ENCODE measurements at regions not wholly inside any gene's neighbourhood (a gene's known extent, or its start where the extent isn't known, plus 50 kb on each side); places are given as distances from the start of the nearest gene placed in this dataset.

GRCh38 chr1:55970526-55971110, 608.7 kb downstream of the PLPP3 start:
- H3K4me2 ChIP-seq (ENCODE audit: low read depth, low read length, poor library complexity, severe bottlenecking) = no peak overlapping the region
- no peak for TF ChIP-seq EZH2phosphoT487 (IDR thresholded peaks at IDR 0.05; ENCODE audit: borderline replicate concordance)
- TF ChIP-seq, protein P1, sequence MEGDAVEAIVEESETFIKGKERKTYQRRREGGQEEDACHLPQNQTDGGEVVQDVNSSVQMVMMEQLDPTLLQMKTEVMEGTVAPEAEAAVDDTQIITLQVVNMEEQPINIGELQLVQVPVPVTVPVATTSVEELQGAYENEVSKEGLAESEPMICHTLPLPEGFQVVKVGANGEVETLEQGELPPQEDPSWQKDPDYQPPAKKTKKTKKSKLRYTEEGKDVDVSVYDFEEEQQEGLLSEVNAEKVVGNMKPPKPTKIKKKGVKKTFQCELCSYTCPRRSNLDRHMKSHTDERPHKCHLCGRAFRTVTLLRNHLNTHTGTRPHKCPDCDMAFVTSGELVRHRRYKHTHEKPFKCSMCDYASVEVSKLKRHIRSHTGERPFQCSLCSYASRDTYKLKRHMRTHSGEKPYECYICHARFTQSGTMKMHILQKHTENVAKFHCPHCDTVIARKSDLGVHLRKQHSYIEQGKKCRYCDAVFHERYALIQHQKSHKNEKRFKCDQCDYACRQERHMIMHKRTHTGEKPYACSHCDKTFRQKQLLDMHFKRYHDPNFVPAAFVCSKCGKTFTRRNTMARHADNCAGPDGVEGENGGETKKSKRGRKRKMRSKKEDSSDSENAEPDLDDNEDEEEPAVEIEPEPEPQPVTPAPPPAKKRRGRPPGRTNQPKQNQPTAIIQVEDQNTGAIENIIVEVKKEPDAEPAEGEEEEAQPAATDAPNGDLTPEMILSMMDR (conservative IDR thresholded peaks at IDR 0.05; ENCODE audit: low read length) = no peak

DNA sequence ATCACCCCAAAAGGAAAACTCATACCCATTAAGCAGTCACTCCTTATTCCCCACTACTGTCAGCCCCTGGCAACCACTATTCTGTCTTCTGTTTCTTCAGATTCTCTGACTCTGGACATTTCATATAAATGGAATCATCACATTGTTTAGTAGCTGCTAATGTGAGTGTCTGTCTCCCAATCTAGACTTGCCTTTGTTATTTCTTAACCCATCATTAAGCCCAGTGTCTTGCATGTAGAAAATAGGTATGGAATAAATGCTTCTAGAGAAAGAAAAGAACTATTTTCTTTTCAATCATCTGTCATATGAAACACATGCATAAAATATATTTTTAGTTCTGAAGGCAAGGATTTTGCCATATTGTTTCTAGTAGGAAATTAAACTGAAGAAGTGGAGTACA, 610.0 kb downstream of the PLPP3 start:
- Histone ChIP-seq H3K27me3 (ENCODE audit: insufficient read depth, low read length, poor library complexity, severe bottlenecking) (no peaks in the 10 kb centered on the region), H3K9ac (ENCODE audit: low read depth, low read length, poor library complexity, severe bottlenecking) (no peak overlapping the region), H4K20me1 (ENCODE audit: insufficient read depth, low read length, poor library complexity, severe bottlenecking) (no peaks in the 10 kb centered on the region), H3K79me2 (ENCODE audit: insufficient read depth, low read length) (no peaks in the 10 kb centered on the region), H3K36me3 (ENCODE audit: insufficient read depth, low read length) (no peaks in the 10 kb centered on the region), H3K4me2 (ENCODE audit: low read depth, low read length, poor library complexity, severe bottlenecking) (no peak overlapping the region), H3K4me3 (ENCODE audit: low read length, poor library complexity, severe bottlenecking) (no peak overlapping the region), H3K9me3 (ENCODE audit: insufficient read depth, low read depth, low read length) (no peaks in the 10 kb centered on the region), H2AFZ (ENCODE audit: low read length) (no peak overlapping the region), H3F3A (ENCODE audit: low read depth) (no peaks in the 10 kb centered on the region), H3K9me2 (replicated peaks; ENCODE audit: low read depth, low read length) (no peaks in the 10 kb centered on the region), H3K4me1 (ENCODE audit: insufficient read depth, low read length, poor library complexity, severe bottlenecking) (no peaks in the 10 kb centered on the region)
- TF ChIP-seq, protein P1 (conservative IDR thresholded peaks at IDR 0.05; ENCODE audit: low read length) = no peak
- no peak for TF ChIP-seq EZH2phosphoT487 (IDR thresholded peaks at IDR 0.05; ENCODE audit: borderline replicate concordance)

More at GRCh38 chr1:55970526-55971110, 608.7 kb downstream of the PLPP3 start:
- Histone ChIP-seq H3K27me3 (ENCODE audit: insufficient read depth, low read length, poor library complexity, severe bottlenecking) (no peaks in the 10 kb centered on the region), H3K9me3 (ENCODE audit: insufficient read depth, low read depth, low read length) (no peaks in the 10 kb centered on the region; the same call in 1 of the 2 replicates), H3K4me3 (ENCODE audit: low read length, poor library complexity, severe bottlenecking) (no peak overlapping the region), H3F3A (ENCODE audit: low read depth) (no peaks in the 10 kb centered on the region), H3K9ac (ENCODE audit: low read depth, low read length, poor library complexity, severe bottlenecking) (no peak overlapping the region), H2AFZ (ENCODE audit: low read length) (no peak overlapping the region), H3K79me2 (ENCODE audit: insufficient read depth, low read length) (no peaks in the 10 kb centered on the region), H4K20me1 (ENCODE audit: insufficient read depth, low read length, poor library complexity, severe bottlenecking) (no peaks in the 10 kb centered on the region), H3K4me1 (ENCODE audit: insufficient read depth, low read length, poor library complexity, severe bottlenecking) (no peaks in the 10 kb centered on the region), H3K9me2 (replicated peaks; ENCODE audit: low read depth, low read length) (no peaks in the 10 kb centered on the region), H3K36me3 (ENCODE audit: insufficient read depth, low read length) (no peaks in the 10 kb centered on the region)

GRCh38 chr1:55968661-55969060, 610.7 kb downstream of the PLPP3 start:
- no peaks in the 10 kb centered on the region for H3K9me2 ChIP-seq (replicated peaks; ENCODE audit: low read depth, low read length)
- H3K79me2 ChIP-seq (ENCODE audit: insufficient read depth, low read length) = no peaks in the 10 kb centered on the region
- TF ChIP-seq, protein P1 (conservative IDR thresholded peaks at IDR 0.05; ENCODE audit: low read length) = no peak
- no peak for TF ChIP-seq EZH2phosphoT487 (IDR thresholded peaks at IDR 0.05; ENCODE audit: borderline replicate concordance)
- no peaks in the 10 kb centered on the region for H3K36me3 ChIP-seq (ENCODE audit: insufficient read depth, low read length)
- H3K4me3 ChIP-seq (ENCODE audit: low read length, poor library complexity, severe bottlenecking) = no peak overlapping the region
- H3K4me2 ChIP-seq (ENCODE audit: low read depth, low read length, poor library complexity, severe bottlenecking) = no peak overlapping the region
- no peaks in the 10 kb centered on the region for H3K9me3 ChIP-seq (ENCODE audit: insufficient read depth, low read depth, low read length)
- no peaks in the 10 kb centered on the region for H4K20me1 ChIP-seq (ENCODE audit: insufficient read depth, low read length, poor library complexity, severe bottlenecking)
- no peak overlapping the region for H2AFZ ChIP-seq (ENCODE audit: low read length)
- no peaks in the 10 kb centered on the region for H3F3A ChIP-seq (ENCODE audit: low read depth)
- no peaks in the 10 kb centered on the region for H3K4me1 ChIP-seq (ENCODE audit: insufficient read depth, low read length, poor library complexity, severe bottlenecking)
- no peak overlapping the region for H3K9ac ChIP-seq (ENCODE audit: low read depth, low read length, poor library complexity, severe bottlenecking)
- H3K27me3 ChIP-seq (ENCODE audit: insufficient read depth, low read length, poor library complexity, severe bottlenecking) = no peaks in the 10 kb centered on the region

Data from Loucy (cell line).